ENCODE measurements at regions not wholly inside any gene's neighbourhood (a gene's known extent, or its start where the extent isn't known, plus 50 kb on each side); places are given as distances from the start of the nearest gene placed in this dataset.

DNA sequence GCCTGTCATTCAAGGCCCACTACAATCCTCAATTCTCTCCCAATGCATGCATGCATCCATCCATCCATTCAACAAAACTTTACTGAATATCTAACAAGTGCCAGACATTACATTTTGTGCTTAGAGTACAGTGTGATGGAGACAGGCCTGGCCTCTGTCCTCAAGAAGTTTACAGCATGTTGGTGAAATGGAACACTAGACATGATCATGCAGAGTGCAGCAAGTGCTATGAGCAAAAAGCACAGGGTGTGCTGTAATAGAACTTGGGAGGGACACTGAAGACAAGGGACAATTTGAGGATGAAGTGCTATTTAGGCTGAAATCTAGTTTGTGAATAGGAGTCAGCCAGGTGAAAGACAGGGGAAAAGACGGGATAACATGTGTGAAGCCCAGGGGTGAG lies 347.8 kb downstream of the PTEN start:
- DNase-seq, result no peak

- no peak for DNase-seq
Measured at GRCh38 chr10:88212069-88212468, 348.6 kb downstream of the PTEN start.

DNA sequence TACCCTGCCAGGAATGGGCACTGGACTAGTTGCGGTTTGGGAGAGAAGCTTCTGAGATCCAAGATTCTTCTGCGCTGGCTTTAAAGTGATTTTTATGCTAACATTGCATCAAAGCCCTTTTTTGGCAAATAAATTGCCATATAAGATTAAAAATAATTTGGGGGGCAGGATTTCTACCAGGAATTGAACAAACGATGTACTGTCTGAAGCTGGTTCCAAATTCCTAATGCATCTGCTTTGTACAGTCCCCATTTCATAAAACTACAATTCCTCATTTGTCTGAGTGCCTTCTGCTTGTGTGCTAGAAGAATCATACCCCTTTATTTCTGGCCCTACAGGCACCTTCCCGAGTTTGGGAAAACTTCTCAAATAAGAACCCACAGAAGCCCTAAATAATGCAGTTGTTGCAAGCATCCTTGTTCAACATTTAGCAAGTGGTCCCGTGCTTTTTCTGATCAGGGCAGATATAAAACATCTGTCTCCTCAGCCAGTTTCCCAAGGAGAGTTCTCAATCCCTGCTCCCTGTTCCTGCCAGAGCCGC lies 349.7 kb downstream of the PTEN start:
- no peak for DNase-seq

DNA sequence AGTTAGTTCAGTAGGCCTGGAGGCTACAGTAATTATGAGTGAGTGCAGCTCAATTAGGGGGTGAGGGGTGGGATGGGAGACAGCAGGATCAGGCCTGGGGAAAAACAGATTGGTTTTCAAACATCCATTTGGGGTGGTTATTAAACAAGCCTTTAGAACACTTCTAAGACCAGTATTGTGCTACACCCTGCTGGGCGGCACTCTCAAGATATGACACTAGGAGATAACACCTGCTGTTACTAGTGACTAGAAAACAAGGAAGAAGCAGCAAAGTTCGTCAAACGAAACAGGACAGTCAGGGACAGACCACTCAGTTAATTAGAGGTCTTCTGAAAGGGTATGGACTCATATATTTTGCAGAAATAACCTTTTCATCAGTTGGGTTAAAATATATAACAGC lies 353.6 kb downstream of the PTEN start:
- no peak for DNase-seq

- no peak for DNase-seq
Measured at GRCh38 chr10:88218362-88218761, 354.9 kb downstream of the PTEN start.

GRCh38 chr10:88219753-88220152 lies 356.3 kb downstream of the PTEN start:
- DNase-seq, result no peak

- no peak for DNase-seq
Measured at GRCh38 chr10:88221010-88221973, 357.9 kb downstream of the PTEN start.

DNA sequence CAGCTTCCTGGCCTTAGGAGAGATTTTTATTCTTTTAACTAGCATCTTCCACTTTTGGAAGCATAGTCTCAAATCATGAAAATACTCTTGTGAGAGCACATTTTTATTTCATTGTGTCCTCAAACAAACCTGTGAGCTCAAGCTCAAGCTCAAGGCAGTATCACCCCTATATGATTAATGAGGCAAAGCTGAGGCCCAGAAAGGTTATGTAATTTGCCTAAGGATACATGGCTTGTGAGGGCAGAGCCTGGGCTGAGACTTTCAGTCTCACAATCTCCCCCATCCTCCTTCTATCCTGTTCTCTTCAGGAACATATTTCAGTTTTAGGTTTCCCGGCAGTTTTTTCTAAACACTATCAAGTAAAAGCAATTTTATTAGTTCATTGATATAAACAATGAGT lies 359.5 kb downstream of the PTEN start:
- no peak for DNase-seq
